ENCODE measurements at regions not wholly inside any gene's neighbourhood (a gene's known extent, or its start where the extent isn't known, plus 50 kb on each side); places are given as distances from the start of the nearest gene placed in this dataset.

DNA sequence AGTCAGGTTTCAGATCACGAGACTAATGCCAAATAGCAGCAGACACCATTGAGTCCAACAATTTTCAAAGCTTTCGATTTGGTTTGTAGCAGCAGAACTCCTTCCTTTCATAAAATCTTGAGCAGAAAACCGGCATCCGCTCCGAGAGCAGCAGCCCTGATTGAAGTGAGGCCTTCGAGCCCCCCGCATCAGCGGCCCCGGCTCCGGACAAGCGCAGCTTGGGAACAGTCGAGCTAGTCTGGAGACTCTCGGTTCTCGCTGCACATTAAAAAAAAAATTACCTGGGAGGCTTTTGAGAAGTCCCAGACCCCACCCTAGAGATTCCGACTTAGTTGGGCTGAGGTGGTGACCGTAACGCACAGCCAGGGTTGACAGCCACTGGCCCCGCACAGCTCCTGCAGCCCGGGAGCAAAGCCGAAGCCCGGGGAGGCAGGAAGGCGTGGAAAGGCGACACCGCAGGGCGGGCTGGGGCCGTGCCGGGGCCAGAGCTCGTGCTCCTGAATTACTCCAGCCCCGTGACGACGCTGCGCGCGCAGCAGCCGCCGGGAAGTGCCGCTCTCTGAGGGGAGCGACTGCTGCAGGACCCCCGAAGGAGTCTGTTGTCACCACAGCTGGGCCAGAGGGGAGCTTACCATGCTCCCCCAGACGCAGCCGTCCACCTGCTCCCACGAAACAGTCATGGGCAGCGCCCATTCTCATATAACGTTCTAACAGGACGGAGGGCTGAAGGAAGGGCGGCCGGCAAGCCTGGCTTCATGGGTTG, 57.8 kb downstream of the SPATA19 start:
- DNase-seq (ENCODE audit: low spot score): peak; percentile 22

GRCh38 chr11:133785795-133786340, 59.4 kb downstream of the SPATA19 start:
- DNase-seq (ENCODE audit: low spot score): no peak

- DNase-seq (ENCODE audit: low spot score): no peak
Observed at GRCh38 chr11:133784359-133784758, 61.0 kb downstream of the SPATA19 start.

DNA sequence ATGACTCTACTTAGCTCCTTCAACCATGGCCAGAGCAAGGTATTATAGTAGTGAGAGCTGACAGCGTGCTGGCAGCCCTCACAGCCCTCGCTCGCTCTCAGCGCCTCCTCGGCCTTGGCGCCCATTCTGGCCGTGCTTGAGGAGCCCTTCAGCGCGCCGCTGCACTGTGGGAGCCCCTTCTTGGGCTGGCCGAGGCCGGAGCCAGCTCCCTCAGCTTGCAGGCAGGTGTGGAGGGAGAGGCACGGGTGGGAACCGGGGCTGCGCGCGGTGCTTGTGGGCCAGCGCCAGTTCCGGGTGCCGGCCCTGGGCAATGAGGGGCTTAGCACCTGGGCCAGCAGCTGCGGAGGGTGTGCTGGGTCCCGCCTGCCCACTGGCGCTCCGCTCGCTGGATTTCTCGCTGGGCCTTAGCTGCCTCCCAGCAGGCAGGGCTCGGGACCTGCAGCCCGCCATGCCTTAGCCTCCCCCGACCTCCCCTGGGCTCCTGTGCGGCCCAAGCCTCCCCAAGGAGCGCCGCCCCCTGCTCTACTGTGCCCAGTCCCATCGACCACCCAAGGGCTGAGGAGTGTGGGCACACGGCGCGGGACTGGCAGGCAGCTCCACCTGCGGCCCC, 63.1 kb downstream of the SPATA19 start:
- no peak for DNase-seq (ENCODE audit: low spot score)

DNA sequence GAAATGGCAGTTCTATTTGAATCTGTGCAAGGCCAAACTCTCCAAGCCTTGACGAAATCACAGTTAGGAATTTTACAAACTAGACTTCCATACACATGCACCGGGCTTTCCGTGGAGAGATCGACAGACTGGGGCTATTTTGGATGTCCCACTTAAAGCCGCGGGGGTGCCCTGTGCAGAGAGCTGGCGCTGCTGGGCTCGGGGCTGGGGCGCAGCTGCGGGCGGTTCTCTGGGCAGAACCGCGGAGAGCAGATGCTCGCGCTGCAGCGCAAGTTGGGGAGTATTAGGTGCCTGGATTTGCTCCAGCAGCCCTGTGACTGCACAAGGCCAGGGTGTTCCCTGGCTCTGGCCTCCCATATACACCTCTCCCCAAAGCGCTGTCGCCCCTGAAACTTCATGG, 67.2 kb downstream of the SPATA19 start:
- no peak for DNase-seq (ENCODE audit: low spot score)

DNA sequence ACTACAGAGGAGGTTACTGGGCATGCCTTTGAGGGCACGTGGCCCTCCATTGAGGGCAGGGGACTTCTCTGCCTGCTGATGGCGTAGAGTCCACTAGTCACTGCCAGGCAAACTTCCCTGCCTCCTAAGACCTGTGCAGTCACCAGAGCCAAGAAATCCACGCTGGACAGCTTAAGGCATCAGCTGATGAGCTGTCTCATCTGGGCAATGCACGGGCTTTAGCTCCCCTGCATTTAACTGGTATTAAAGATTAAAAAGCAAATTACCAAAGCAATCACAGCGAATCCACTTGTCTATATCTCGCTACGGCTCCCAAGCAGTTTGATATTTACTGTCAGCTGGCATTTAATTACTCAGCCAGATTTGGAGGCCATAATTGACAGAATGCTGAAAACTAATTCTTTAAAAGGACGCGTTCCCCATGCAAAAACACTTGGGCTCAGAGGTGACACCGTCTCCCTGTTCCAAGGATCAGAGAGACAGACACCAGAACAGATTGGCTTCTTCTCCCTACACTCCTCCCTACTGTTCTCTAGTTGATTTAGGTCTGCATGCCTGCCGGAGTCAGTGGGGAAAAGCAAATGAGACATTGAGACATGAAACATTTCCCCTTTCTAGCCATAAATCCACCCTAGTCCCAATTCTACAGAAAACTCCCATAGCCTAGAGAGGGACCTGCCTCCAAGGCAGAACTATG, 68.5 kb downstream of the SPATA19 start:
- DNase-seq (ENCODE audit: low spot score): no peak

- DNase-seq (ENCODE audit: low spot score): no peak
Observed at GRCh38 chr11:133762538-133762937, 82.8 kb downstream of the SPATA19 start.

- DNase-seq (ENCODE audit: low spot score): no peak
Observed at GRCh38 chr11:133753150-133753549, 92.2 kb downstream of the SPATA19 start.

DNA sequence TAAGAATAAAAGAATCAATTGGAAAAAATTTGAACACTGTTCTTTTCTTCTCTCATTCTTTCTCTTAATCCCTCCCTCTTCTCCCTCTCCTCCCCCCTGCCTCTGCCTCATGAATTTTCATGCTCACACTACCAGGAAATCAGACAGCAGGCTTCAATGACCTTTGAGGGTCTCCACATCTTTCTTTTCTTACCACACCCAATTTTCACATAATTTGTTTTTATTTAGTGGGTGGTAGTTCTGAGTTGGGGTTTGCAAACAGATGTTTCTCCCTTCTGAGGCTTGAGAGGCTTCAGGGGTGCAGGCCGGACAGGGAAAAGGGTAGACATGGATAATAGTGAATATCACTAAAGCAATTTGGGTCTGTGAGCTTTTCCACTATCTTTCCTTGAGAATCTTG, 95.5 kb downstream of the SPATA19 start:
- no peak for DNase-seq (ENCODE audit: low spot score)

DNA sequence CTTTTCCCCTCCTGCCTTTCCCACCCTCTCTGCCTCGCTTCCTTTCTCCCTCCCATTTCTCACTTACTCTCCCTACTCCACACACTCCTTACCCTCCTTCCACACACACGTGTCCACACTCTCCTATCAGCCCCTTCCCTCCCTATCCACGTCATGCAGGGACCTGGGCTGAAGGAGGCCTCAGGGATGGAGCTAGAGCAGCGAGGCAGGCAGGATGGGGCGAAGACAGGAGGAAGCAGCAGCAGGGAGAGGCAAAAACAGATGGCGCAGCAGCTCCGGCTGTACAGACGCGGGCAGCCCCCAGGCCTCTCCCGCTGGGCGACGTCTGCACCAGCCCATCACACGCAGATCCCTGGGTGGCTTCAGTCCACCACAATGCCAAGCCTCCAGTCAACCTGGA, 97.9 kb downstream of the SPATA19 start:
- no peak for DNase-seq (ENCODE audit: low spot score)

GRCh38 chr11:133746663-133747306, 98.5 kb downstream of the SPATA19 start:
- no peak for DNase-seq (ENCODE audit: low spot score)

GRCh38 chr11:133745791-133746190, 99.5 kb downstream of the SPATA19 start:
- DNase-seq (ENCODE audit: low spot score): no peak

DNA sequence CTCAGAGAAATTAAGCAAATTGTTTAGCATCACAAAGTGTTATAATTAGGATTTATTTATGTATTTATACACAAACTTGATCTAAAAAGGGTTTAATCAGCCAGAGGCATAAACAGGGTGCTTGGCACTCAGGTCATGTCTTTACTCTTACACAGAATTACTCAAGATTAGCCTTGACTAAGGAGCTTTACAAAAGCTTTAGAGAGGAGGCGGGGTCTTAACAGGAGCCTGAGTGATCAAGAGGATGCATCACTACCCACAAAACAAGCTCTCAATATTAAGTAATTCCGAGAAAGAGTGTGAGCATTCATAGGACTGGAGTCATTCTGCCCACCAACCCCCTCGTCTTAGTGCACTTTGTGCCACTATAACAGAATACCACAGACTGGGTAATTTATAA, 103.0 kb downstream of the SPATA19 start:
- DNase-seq (ENCODE audit: low spot score): no peak

GRCh38 chr11:133740963-133741362, 104.3 kb downstream of the SPATA19 start:
- DNase-seq (ENCODE audit: low spot score): no peak

DNA sequence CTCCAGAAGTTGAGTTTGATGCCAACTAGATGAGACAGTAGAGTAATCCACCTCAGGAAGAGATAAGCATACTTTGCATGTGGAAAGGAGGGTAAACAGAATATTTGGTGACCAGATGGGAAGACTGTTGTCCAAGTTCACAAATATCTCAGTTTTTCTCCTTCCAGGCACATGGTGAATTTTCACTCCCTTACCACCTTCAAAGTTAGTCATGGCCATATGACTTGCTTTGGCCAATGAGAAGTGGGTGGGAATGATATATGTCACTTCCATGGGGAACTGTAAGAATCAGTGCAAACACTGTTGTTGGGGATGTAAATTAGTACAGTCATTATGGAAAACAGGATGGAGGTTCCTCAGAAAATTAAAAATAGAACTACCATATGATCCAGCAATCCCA, 105.8 kb downstream of the SPATA19 start:
- no peak for DNase-seq (ENCODE audit: low spot score)

DNA sequence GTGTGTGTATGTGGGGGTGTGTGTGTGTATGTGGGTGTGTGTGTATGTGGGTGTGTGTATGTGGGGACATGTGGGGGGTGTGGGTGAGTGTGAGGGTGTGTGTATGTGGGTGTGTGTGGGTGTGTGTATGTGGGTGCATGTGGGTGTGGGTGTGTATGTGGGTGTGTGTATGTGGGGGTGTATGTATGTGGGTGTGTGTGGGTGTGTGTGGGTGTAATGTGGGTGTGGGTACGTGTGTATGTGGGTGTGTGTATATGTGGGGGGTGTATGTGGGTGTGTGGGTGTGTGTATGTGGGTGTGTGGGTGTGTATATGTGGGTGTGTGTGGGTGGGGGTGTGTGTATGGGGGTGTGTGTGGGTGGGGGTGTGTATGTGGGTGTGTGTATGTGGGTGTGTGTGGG, 106.7 kb downstream of the SPATA19 start:
- no peak for DNase-seq (ENCODE audit: low spot score)

DNA sequence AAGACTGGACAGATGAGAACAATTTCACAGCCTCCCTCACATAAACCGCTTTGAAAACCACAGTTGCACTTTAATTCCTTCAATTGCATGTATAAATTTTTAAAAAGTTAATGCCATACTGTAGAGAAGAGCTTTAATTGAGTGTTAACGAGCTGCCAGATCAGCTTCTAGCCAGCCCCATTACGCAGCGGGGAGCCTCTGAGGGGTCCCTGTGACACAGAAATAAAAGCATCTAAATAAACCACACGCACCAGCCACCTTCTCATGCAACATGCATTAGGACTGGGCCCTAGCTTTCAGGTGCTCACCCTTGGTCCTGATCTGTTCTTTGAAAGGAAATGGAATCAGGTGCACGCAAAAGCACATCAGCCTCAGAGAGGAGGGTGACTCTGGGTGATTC, 111.7 kb downstream of the SPATA19 start:
- no peak for DNase-seq (ENCODE audit: low spot score)

DNA sequence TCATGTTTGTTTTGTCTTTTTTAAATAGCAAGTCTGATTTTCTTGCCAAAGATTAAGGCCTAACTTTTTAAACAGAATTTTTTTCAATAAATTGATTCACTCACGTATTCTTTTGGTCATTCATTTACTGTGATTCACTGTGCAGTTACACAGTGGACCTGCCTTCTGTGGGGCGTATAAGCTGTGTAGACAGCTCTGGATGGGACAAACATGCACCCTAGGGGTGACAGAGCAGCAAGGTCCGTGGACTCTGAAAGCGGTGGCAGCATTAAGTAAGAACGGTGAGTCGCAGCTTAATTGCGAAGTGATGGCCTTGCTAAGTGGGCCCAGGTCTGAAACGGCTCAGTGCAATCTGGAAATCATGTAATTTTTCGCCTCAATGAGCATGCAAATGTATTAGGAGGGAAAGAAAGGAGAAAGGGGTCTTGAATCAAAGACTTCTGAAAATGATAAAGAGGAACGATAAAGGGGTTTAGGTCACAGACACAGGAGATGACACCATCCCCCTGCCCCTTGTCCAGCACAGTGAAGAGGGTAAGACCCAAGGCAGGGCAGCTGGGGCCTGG, 113.1 kb downstream of the SPATA19 start:
- DNase-seq (ENCODE audit: low spot score): no peak

DNA sequence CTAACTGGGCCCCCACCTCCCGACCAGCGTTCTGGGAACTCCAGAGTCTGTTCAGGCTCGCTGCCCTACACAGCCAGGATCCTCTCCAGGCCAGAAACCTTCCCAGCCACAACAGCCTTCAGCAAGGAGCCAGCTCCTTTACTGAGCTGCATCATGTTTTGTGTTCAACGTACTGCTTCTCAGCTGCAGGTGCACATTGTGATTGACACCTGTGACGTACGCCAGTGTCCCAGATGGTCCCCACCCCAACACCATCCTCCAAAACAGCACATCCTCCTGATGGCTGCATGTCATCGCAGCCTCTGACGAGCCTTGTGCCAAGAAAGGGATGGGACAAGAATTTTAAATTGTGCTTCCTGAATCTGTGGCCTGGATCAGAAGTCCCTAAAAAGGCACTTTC, 117.5 kb downstream of the SPATA19 start:
- no peak for DNase-seq (ENCODE audit: low spot score)

DNA sequence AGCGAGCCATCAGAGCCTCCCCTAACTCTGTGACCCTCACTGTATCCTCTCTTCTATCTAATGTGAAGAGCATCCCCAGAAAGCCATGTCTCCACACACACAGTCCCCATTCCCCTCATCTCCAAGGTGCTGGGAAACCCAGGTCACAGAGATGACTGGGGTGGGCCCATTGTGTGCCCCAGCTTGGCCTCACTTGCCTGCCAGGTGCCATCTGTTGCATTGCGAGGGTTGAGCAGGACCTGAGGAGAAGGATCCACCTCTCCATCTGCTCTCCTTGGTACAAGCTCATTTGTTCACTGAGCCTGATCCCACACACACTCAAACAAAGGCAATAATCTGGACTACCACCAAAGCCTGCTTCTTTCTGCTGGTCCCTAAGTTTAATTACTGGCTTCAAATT, 118.8 kb downstream of the SPATA19 start:
- no peak for DNase-seq (ENCODE audit: low spot score)

- DNase-seq (ENCODE audit: low spot score): no peak
Observed at GRCh38 chr11:133724116-133724515, 121.2 kb downstream of the SPATA19 start.

DNA sequence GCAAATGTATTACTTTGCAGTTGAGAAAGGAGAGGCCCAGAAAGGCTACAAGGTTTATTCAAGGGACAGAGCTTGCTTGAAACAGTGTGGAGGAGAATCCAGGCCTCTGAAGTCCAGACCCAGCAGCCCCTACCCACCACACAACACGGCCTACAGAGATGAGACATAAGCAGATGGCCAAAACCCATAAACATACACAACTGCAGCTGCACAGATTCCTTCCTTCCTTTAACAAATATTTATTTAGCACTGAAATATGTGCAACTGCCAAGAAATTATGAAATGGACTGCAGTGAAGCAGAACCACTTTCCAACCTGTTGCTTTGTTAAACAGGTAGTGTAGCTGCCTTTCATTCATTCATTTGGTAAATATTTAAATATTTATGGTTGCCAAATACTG, 122.3 kb downstream of the SPATA19 start:
- DNase-seq (ENCODE audit: low spot score): no peak

Data from GM03348 (cell line).